MCF 10A (cell line): ENCODE measurements at regions not wholly inside any gene's neighbourhood (a gene's known extent, or its start where the extent isn't known, plus 50 kb on each side); places are given as distances from the start of the nearest gene placed in this dataset.

Source experiments
- BruUV-seq: library from RNA; stranded (reverse); fragments of 400-500 nt; replicated peaks from 2 replicates; lab custom pipeline; 2021; lab: Mats Ljungman, UMichigan
- CTCF ChIA-PET: fragments of 300-600 bp; sonication (Branson Sonifier 250); formaldehyde crosslinking; extraction: SDS; loops from one replicate; lab custom pipeline; 2021; ENCODE audit warnings: antibody characterized with exemption, inconsistent platforms; lab: Yijun Ruan, JAX
- POLR2A ChIA-PET: fragments of 300-600, 350-650 bp; sonication (Branson Sonifier 250); formaldehyde crosslinking; extraction: SDS; loops from one replicate; lab custom pipeline; 2020; ENCODE audit warnings: antibody characterized with exemption, inconsistent platforms; lab: Yijun Ruan, JAX
- DNase-seq: peaks from one replicate; pipeline ENCODE4 v3.0.0-alpha.2; 2018; ENCODE audit not compliant: unreplicated experiment
- H3K27ac Mint-ChIP-seq: one replicate; pipeline ENCODE4 v1.8.0; 2022; ENCODE audit warnings: mild to moderate bottlenecking, low read depth, mixed read lengths; ENCODE audit not compliant: unreplicated experiment
- H3K27me3 Mint-ChIP-seq: one replicate; pipeline ENCODE4 v1.8.0; 2022; ENCODE audit warnings: mixed read lengths; ENCODE audit not compliant: insufficient read depth, unreplicated experiment
- H3K36me3 Mint-ChIP-seq: one replicate; pipeline ENCODE4 v1.8.0; 2022; ENCODE audit warnings: mild to moderate bottlenecking, moderate library complexity, mixed read lengths; ENCODE audit not compliant: insufficient read depth, unreplicated experiment
- H3K4me1 Mint-ChIP-seq: one replicate; pipeline ENCODE4 v1.8.0; 2022; ENCODE audit warnings: mixed read lengths; ENCODE audit not compliant: insufficient read depth, unreplicated experiment
- H3K4me3 Mint-ChIP-seq: one replicate; pipeline ENCODE4 v1.8.0; 2022; ENCODE audit warnings: mild to moderate bottlenecking, moderate library complexity, mixed read lengths; ENCODE audit not compliant: unreplicated experiment
- H3K9me3 Mint-ChIP-seq: one replicate; pipeline ENCODE4 v1.8.0; 2022; ENCODE audit warnings: mixed read lengths; ENCODE audit not compliant: unreplicated experiment
- intact Hi-C: fragments of 100-400 bp; cut with micrococcal nuclease; formaldehyde crosslinking; loops from 2 replicates; pipeline ENCODE4 v1.14.1; 2022
- TF ChIP-seq, protein P1 (sequence below): fragments of 200-600 bp; IDR thresholded peaks from one replicate; pipeline ENCODE4 v1.8.0; 2022; ENCODE audit warnings: antibody characterized with exemption, mild to moderate bottlenecking; ENCODE audit not compliant: unreplicated experiment

DNA sequence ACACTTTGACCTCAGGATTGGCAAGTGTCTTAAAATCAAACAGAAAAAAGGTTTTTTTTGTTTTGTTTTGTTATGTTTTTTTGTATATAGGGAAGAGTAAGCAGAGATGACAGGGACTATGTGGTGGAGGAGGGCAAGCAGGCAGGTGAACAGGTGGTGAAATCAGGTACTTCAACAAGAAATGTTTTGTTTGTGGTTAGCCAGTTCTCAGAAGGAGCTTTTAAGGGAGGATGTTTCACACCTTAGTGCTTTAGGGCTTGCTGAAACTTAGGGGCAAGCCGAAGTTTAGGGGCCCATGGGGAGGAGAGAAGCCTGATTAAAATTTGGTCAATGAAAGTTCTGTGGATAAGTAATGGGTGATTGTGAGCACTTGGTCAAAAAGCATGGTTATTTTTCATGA, 370.7 kb upstream of the SLCO3A1 start:
- Mint-ChIP-seq H3K27ac (no peak overlapping the region), H3K4me3 (no peak overlapping the region), H3K36me3 (no peaks in the 10 kb centered on the region), H3K9me3 (peaks cover under 1% of the 10 kb centered on the region), H3K27me3 (no peaks in the 10 kb centered on the region), H3K4me1 (no peaks in the 10 kb centered on the region)
- ChIA-PET POLR2A (no interaction called here), CTCF (no interaction called here)
- no peak for DNase-seq
- intact Hi-C loops, result no loop called here
- BruUV-seq, result no TSS peak
- TF ChIP-seq, protein P1, sequence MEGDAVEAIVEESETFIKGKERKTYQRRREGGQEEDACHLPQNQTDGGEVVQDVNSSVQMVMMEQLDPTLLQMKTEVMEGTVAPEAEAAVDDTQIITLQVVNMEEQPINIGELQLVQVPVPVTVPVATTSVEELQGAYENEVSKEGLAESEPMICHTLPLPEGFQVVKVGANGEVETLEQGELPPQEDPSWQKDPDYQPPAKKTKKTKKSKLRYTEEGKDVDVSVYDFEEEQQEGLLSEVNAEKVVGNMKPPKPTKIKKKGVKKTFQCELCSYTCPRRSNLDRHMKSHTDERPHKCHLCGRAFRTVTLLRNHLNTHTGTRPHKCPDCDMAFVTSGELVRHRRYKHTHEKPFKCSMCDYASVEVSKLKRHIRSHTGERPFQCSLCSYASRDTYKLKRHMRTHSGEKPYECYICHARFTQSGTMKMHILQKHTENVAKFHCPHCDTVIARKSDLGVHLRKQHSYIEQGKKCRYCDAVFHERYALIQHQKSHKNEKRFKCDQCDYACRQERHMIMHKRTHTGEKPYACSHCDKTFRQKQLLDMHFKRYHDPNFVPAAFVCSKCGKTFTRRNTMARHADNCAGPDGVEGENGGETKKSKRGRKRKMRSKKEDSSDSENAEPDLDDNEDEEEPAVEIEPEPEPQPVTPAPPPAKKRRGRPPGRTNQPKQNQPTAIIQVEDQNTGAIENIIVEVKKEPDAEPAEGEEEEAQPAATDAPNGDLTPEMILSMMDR, result no peak

DNA sequence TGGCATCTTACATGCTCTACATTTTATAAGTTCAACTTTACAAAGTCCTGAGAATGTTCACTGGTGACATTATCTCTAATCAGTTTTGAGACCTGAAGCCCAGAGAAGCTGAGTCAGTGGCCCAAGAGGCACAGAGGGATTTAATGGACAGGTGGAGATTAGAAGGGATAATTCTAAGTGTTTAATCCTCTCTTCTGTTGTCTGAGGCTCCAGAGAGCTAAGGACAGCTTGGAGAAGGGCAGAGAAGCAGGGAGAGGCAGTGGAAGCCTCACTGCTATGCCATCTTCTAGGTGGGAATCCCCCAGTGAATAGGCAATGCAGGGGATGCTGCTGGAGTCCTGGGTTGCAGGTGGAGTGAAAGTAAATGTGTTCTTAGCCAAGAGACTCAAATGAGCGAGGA, 369.4 kb upstream of the SLCO3A1 start:
- Mint-ChIP-seq H3K4me1 (no peaks in the 10 kb centered on the region), H3K27me3 (no peaks in the 10 kb centered on the region), H3K4me3 (no peak overlapping the region), H3K27ac (no peak overlapping the region), H3K36me3 (no peaks in the 10 kb centered on the region), H3K9me3 (peaks cover 7% of the 10 kb centered on the region)
- TF ChIP-seq, protein P1, result no peak
- intact Hi-C loops, result no loop called here
- ChIA-PET CTCF (no interaction called here), POLR2A (no interaction called here)
- no TSS peak for BruUV-seq
- no peak for DNase-seq

DNA sequence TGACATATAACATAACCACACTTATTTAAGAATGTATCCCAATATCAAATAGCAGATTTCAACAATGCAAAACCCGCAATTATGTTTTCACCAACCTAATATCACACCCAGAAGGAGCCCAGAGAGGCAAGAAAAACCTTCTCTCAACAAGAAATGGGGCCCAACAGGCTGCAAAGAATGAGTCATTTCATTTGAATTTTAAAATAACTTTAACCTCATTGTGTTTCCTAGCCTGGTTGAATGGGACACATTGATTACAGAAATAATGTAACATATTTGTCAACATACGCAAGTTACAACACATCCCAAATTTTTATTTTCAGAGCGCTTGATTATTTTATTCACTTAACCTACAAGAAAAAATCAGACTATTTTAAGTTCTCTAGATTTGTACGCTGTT, 365.1 kb upstream of the SLCO3A1 start:
- Mint-ChIP-seq H3K27me3 (no peaks in the 10 kb centered on the region), H3K36me3 (no peaks in the 10 kb centered on the region), H3K4me3 (no peak overlapping the region), H3K4me1 (no peaks in the 10 kb centered on the region), H3K9me3 (peaks cover 7% of the 10 kb centered on the region), H3K27ac (no peak overlapping the region)
- no peak for DNase-seq
- ChIA-PET CTCF (interaction anchor here (0.8 kb wide), 1 partner anchor 27 kb away, joined by 3 read pairs; no protein-coding TSS in a partner anchor), POLR2A (no interaction called here)
- BruUV-seq, result no TSS peak
- TF ChIP-seq, protein P1, result no peak
- intact Hi-C loops, result no loop called here

DNA sequence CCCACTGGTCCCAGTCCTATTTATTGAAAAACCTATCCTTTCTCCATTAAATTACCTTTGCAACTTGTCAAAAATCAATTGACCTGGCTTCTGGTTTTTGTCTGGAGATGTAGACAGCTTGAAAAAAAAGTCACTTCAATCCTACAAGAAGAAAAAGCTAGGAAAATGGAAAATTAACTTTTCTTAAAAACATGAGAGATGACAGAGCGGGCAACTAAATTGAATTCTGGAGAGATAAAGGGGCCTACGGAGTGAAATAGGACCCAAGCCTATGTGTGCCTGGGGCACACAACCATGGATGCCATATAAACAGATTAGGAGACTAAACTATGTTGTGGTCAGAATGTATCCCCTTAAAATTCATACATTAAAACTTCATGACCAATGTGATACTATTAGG, 363.3 kb upstream of the SLCO3A1 start:
- intact Hi-C loops, result no loop called here
- POLR2A ChIA-PET, result no interaction called here
- Mint-ChIP-seq H3K36me3 (no peaks in the 10 kb centered on the region), H3K9me3 (peaks cover 7% of the 10 kb centered on the region), H3K4me3 (no peak overlapping the region), H3K27ac (no peak overlapping the region), H3K4me1 (no peaks in the 10 kb centered on the region), H3K27me3 (no peaks in the 10 kb centered on the region)
- CTCF ChIA-PET, result interaction anchor here (0.6 kb wide), 1 partner anchor 589 kb away, joined by 3 read pairs; no protein-coding TSS in a partner anchor
- BruUV-seq, result no TSS peak
- no peak for DNase-seq
- TF ChIP-seq, protein P1, result no peak
